ENCODE measurements at regions not wholly inside any gene's neighbourhood (a gene's known extent, or its start where the extent isn't known, plus 50 kb on each side); places are given as distances from the start of the nearest gene placed in this dataset.

DNA sequence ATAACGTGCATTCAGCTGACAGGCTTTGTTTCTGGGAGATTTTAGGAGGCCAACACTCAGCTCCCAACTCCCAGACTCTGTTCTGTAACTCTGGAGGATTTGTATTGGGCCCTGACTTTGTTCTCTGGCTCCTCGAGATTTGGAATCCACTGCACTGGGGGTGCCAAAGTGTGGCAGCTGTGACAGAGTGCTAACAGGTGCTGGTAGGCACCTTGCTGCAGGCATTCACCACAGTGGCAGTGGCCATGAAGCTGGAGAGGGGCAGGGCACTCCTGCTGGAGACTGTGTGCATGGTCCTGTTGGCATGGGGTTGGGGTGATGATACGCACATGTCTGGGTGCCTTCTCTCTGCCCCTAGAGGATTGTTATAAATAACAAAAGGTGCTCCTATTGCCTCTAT is 1094.9 kb upstream of the SLIT2 start:
- TF ChIP-seq, protein P1, sequence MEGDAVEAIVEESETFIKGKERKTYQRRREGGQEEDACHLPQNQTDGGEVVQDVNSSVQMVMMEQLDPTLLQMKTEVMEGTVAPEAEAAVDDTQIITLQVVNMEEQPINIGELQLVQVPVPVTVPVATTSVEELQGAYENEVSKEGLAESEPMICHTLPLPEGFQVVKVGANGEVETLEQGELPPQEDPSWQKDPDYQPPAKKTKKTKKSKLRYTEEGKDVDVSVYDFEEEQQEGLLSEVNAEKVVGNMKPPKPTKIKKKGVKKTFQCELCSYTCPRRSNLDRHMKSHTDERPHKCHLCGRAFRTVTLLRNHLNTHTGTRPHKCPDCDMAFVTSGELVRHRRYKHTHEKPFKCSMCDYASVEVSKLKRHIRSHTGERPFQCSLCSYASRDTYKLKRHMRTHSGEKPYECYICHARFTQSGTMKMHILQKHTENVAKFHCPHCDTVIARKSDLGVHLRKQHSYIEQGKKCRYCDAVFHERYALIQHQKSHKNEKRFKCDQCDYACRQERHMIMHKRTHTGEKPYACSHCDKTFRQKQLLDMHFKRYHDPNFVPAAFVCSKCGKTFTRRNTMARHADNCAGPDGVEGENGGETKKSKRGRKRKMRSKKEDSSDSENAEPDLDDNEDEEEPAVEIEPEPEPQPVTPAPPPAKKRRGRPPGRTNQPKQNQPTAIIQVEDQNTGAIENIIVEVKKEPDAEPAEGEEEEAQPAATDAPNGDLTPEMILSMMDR (IDR thresholded peaks at IDR 0.05; ENCODE audit: low read depth, low read length, poor library complexity, severe bottlenecking), result no peak
- no peak for TF ChIP-seq EZH2phosphoT487 (IDR thresholded peaks at IDR 0.05; ENCODE audit: borderline replicate concordance, low read length)

Data from DOHH2 (cell line).